AG04450 (cell line): ENCODE measurements at regions not wholly inside any gene's neighbourhood (a gene's known extent, or its start where the extent isn't known, plus 50 kb on each side); places are given as distances from the start of the nearest gene placed in this dataset.

Experiments
- CTCF ChIA-PET: fragments of 300-600, 350-600 bp; formaldehyde crosslinking; extraction: SDS; loops from one replicate; lab custom pipeline; 2022; ENCODE audit warnings: antibody characterized with exemption, inconsistent platforms; lab: Charles Lee
- POLR2A ChIA-PET: fragments of 350-600 bp; formaldehyde crosslinking; extraction: SDS; loops from one replicate; lab custom pipeline; 2021; ENCODE audit warnings: antibody characterized with exemption, inconsistent platforms; lab: Yijun Ruan, JAX
- DNase-seq: peaks from one replicate; pipeline ENCODE4 v3.0.0-alpha.2; 2011; ENCODE audit warnings: low read depth, low spot score
- H3K27ac ChIP-seq: one replicate; pipeline ENCODE4 v1.5.1; 2012; ENCODE audit warnings: low read depth, low read length, control low read depth
- H3K27me3 ChIP-seq: one replicate; pipeline ENCODE4 v1.6.0; 2012; ENCODE audit warnings: low read length; ENCODE audit not compliant: control insufficient read depth, insufficient read depth
- H3K4me3 ChIP-seq: 2 replicates; pipeline ENCODE4 v1.5.1; 2011; ENCODE audit warnings: mild to moderate bottlenecking, low read depth, low read length, control low read depth
- H3K9me3 ChIP-seq: 2 replicates; pipeline ENCODE4 v1.5.1; 2012; ENCODE audit warnings: low read length; ENCODE audit not compliant: control insufficient read depth, insufficient read depth
- CTCF ChIP-seq: IDR thresholded peaks from 2 replicates; pipeline ENCODE4 v1.5.1; 2011; ENCODE audit warnings: low read depth, low read length, control low read depth, inconsistent platforms

- no peak overlapping the region for H3K27ac ChIP-seq
- ChIA-PET POLR2A (no interaction called here), CTCF (no interaction called here)
- TF ChIP-seq CTCF, result no peak
- DNase-seq, result no peak
- H3K27me3 ChIP-seq, result no peaks in the 10 kb centered on the region
- no peaks in the 10 kb centered on the region for H3K9me3 ChIP-seq
- H3K4me3 ChIP-seq, result no peak overlapping the region
These were observed 557.0 kb downstream of the SPRY1 start for GRCh38 chr4:123953566-123953965.

GRCh38 chr4:123954220-123954619 lies 557.6 kb downstream of the SPRY1 start:
- H3K9me3 ChIP-seq, result no peaks in the 10 kb centered on the region
- TF ChIP-seq CTCF, result no peak
- H3K27ac ChIP-seq, result no peak overlapping the region
- CTCF ChIA-PET, result no interaction called here
- POLR2A ChIA-PET, result no interaction called here
- no peak overlapping the region for H3K4me3 ChIP-seq
- no peaks in the 10 kb centered on the region for H3K27me3 ChIP-seq
- no peak for DNase-seq

- H3K27ac ChIP-seq, result no peak overlapping the region
- H3K4me3 ChIP-seq, result no peak overlapping the region
- ChIA-PET CTCF (no interaction called here), POLR2A (no interaction called here)
- DNase-seq, result no peak
- no peaks in the 10 kb centered on the region for H3K27me3 ChIP-seq
- no peak for TF ChIP-seq CTCF
- no peaks in the 10 kb centered on the region for H3K9me3 ChIP-seq
These were observed 558.7 kb downstream of the SPRY1 start for GRCh38 chr4:123955167-123955800.

- no peak for TF ChIP-seq CTCF
- H3K4me3 ChIP-seq, result no peak overlapping the region
- POLR2A ChIA-PET, result no interaction called here
- H3K27ac ChIP-seq, result no peak overlapping the region
- no peak for DNase-seq
- CTCF ChIA-PET, result no interaction called here
- H3K27me3 ChIP-seq, result no peaks in the 10 kb centered on the region
- H3K9me3 ChIP-seq, result no peaks in the 10 kb centered on the region
These were observed 559.6 kb downstream of the SPRY1 start for GRCh38 chr4:123956204-123956603.

- ChIA-PET POLR2A (no interaction called here), CTCF (interaction anchor here (0.6 to 0.9 kb wide), 2 partner anchors 40 to 235 kb away, joined by 3 read pairs; no protein-coding TSS in a partner anchor)
- no peak for TF ChIP-seq CTCF
- Histone ChIP-seq H3K27me3 (no peaks in the 10 kb centered on the region), H3K9me3 (no peaks in the 10 kb centered on the region), H3K4me3 (no peak overlapping the region), H3K27ac (no peak overlapping the region)
- no peak for DNase-seq
These were observed 570.6 kb downstream of the SPRY1 start for GRCh38 chr4:123966990-123967769.
